GM23248 (cell line): ENCODE measurements at regions not wholly inside any gene's neighbourhood (a gene's known extent, or its start where the extent isn't known, plus 50 kb on each side); places are given as distances from the start of the nearest gene placed in this dataset.

ENCODE experiments used
- DNase-seq: peaks from one replicate; pipeline ENCODE4 v3.0.0-alpha.2; 2015
- H2AFZ ChIP-seq: fragments of 200-600 bp; sonication (generic); 2 replicates; pipeline ENCODE4 v1.6.1; 2016; ENCODE audit warnings: antibody characterized with exemption
- H3F3A ChIP-seq: fragments of 200-600 bp; sonication (generic); 2 replicates; pipeline ENCODE4 v1.6.1; 2016; ENCODE audit warnings: mild to moderate bottlenecking, antibody characterized with exemption, mixed run types; ENCODE audit not compliant: insufficient read depth
- H3K27ac ChIP-seq: fragments of 200-600 bp; sonication (generic); 2 replicates; pipeline ENCODE4 v1.5.1; 2016; ENCODE audit warnings: mild to moderate bottlenecking
- H3K27me3 ChIP-seq: fragments of 200-600 bp; sonication (generic); replicated peaks from 2 replicates; pipeline ENCODE4 v1.6.1; 2016; ENCODE audit warnings: mild to moderate bottlenecking; ENCODE audit not compliant: insufficient read depth
- H3K36me3 ChIP-seq: fragments of 200-600 bp; sonication (generic); 2 replicates; pipeline ENCODE4 v1.6.1; 2016; ENCODE audit warnings: low read depth, mild to moderate bottlenecking
- H3K4me1 ChIP-seq: fragments of 200-600 bp; sonication (generic); 2 replicates; pipeline ENCODE4 v1.6.1; 2016; ENCODE audit warnings: mild to moderate bottlenecking; ENCODE audit not compliant: insufficient read depth
- H3K4me2 ChIP-seq: fragments of 200-600 bp; sonication (generic); one replicate; pipeline ENCODE4 v1.6.1; 2016; ENCODE audit warnings: mild to moderate bottlenecking; ENCODE audit not compliant: unreplicated experiment
- H3K4me3 ChIP-seq: fragments of 200-600 bp; sonication (generic); 2 replicates; pipeline ENCODE4 v1.5.1; 2016; ENCODE audit warnings: mild to moderate bottlenecking
- H3K79me2 ChIP-seq: fragments of 200-600 bp; sonication (generic); 2 replicates; pipeline ENCODE4 v1.6.1; 2016; ENCODE audit warnings: mild to moderate bottlenecking; ENCODE audit not compliant: insufficient read depth
- H3K9ac ChIP-seq: fragments of 200-600 bp; sonication (generic); 2 replicates; pipeline ENCODE4 v1.6.1; 2016; ENCODE audit warnings: mild to moderate bottlenecking
- H3K9me2 ChIP-seq: fragments of 200-600 bp; sonication (generic); 2 replicates; pipeline ENCODE4 v1.6.1; 2016; ENCODE audit warnings: mixed run types, mild to moderate bottlenecking, moderate library complexity; ENCODE audit not compliant: insufficient read depth
- H3K9me3 ChIP-seq: fragments of 200-600 bp; sonication (generic); one replicate; pipeline ENCODE4 v1.6.1; 2017; ENCODE audit warnings: low read depth
- H4K20me1 ChIP-seq: fragments of 200-600 bp; sonication (generic); 2 replicates; pipeline ENCODE4 v1.6.0; 2016; ENCODE audit not compliant: insufficient read depth
- EZH2 ChIP-seq: fragments of 200-600 bp; sonication (generic); IDR thresholded peaks from 2 replicates; pipeline ENCODE4 v1.6.1; 2018; ENCODE audit warnings: antibody characterized with exemption, mild to moderate bottlenecking; ENCODE audit not compliant: insufficient read depth, poor library complexity, severe bottlenecking
- EZH2phosphoT487 ChIP-seq: fragments of 200-600 bp; sonication (generic); IDR thresholded peaks from 2 replicates; pipeline ENCODE4 v1.6.1; 2018; ENCODE audit warnings: antibody characterized with exemption, moderate library complexity, mild to moderate bottlenecking, low read depth; ENCODE audit not compliant: insufficient read depth
- WGBS, 2 experiments: methylation state at CpG; one replicate each; pipeline ENCODE4 v1.1.6; 2015 to 2017; ENCODE audit warnings: low lambda C conversion rate in 2 of 2, low coverage in 1 of 2; ENCODE audit errors: missing lambda C conversion rate in 2 of 2; 5-methylcytosine and 5-hydroxymethylcytosine counted together
- in situ Hi-C: fragments of 300-500 bp; cut with MboI; formaldehyde crosslinking; loops from 2 replicates; pipeline ENCODE4 v1.15.0; 2020

GRCh38 chr3:110400315-110400714, 671.3 kb upstream of the NECTIN3 start:
- in situ Hi-C loops = no loop called here
- DNase-seq = no peak
- TF ChIP-seq EZH2phosphoT487 (no peak), EZH2 (no peak)
- Histone ChIP-seq H3K9ac (no peak overlapping the region), H3K36me3 (no peaks in the 10 kb centered on the region), H3K27me3 (no peaks in the 10 kb centered on the region), H3K4me1 (no peaks in the 10 kb centered on the region), H3K79me2 (no peaks in the 10 kb centered on the region), H3K9me2 (no peaks in the 10 kb centered on the region), H2AFZ (no peak overlapping the region), H3K27ac (no peak overlapping the region), H3K4me3 (no peak overlapping the region), H4K20me1 (no peaks in the 10 kb centered on the region), H3K4me2 (no peak overlapping the region), H3K9me3 (no peaks in the 10 kb centered on the region), H3F3A (no peaks in the 10 kb centered on the region)
- 61 to 62% methylated on average over 2 of the region's 2 CpGs for WGBS, 2 experiments

GRCh38 chr3:110405830-110406585, 665.6 kb upstream of the NECTIN3 start:
- H3K4me1 ChIP-seq = no peaks in the 10 kb centered on the region
- 23 to 31% methylated on average over 1 of the region's 1 CpG for WGBS, 2 experiments

GRCh38 chr3:110413266-110413665, 658.4 kb upstream of the NECTIN3 start:
- Histone ChIP-seq H4K20me1 (no peaks in the 10 kb centered on the region), H3K4me2 (no peak overlapping the region), H3K9me2 (0 out of 2 replicates have a peak, but pooled peaks cover 3% of the 10 kb centered on the region), H3K9ac (no peak overlapping the region), H2AFZ (peak overlapping the region; percentile 34; the same call in 1 of the 2 replicates), H3K4me1 (peaks cover 33% of the 10 kb centered on the region), H3K9me3 (no peaks in the 10 kb centered on the region), H3K4me3 (no peak overlapping the region), H3K27ac (peak overlapping the region; percentile 76), H3K79me2 (no peaks in the 10 kb centered on the region), H3F3A (peaks cover 30% of the 10 kb centered on the region), H3K27me3 (no peaks in the 10 kb centered on the region), H3K36me3 (no peaks in the 10 kb centered on the region)
- WGBS, 2 experiments = 81 to 92% methylated on average over 3 of the region's 3 CpGs
- TF ChIP-seq EZH2 (no peak), EZH2phosphoT487 (no peak)
- no peak for DNase-seq
- in situ Hi-C loops = no loop called here

More at GRCh38 chr3:110405830-110406585, 665.6 kb upstream of the NECTIN3 start:
- in situ Hi-C loops = no loop called here
- Histone ChIP-seq H3K27me3 (no peaks in the 10 kb centered on the region), H4K20me1 (no peaks in the 10 kb centered on the region), H3K4me2 (no peak overlapping the region), H3K27ac (no peak overlapping the region), H3K36me3 (no peaks in the 10 kb centered on the region), H3K9me2 (no peaks in the 10 kb centered on the region), H3K79me2 (no peaks in the 10 kb centered on the region), H3K4me3 (no peak overlapping the region), H2AFZ (no peak overlapping the region), H3K9me3 (no peaks in the 10 kb centered on the region), H3F3A (no peaks in the 10 kb centered on the region), H3K9ac (no peak overlapping the region)
- no peak for DNase-seq
- TF ChIP-seq EZH2phosphoT487 = no peak
- no peak for TF ChIP-seq EZH2

- peaks cover 33% of the 10 kb centered on the region for H3F3A ChIP-seq
- no peak for TF ChIP-seq EZH2
- H3K4me1 ChIP-seq = peaks cover 37% of the 10 kb centered on the region
- peak overlapping the region; percentile 66 for H3K4me2 ChIP-seq
- 0 out of 2 replicates have a peak, but pooled peaks cover 3% of the 10 kb centered on the region for H3K9me2 ChIP-seq
- H3K79me2 ChIP-seq = no peaks in the 10 kb centered on the region
- H3K4me3 ChIP-seq = peak overlapping the region; percentile 26
- H3K9ac ChIP-seq = peak overlapping the region; percentile 10; the same call in 1 of the 2 replicates
- peak overlapping the region; percentile 76 for H3K27ac ChIP-seq
- in situ Hi-C loops = no loop called here
- H3K27me3 ChIP-seq = no peaks in the 10 kb centered on the region
- no peaks in the 10 kb centered on the region for H3K36me3 ChIP-seq
- peak; percentile 82 for DNase-seq
- peak overlapping the region; percentile 40 for H2AFZ ChIP-seq
- H4K20me1 ChIP-seq = no peaks in the 10 kb centered on the region
- 46% methylated on average over 4 of the region's 4 CpGs for WGBS, 2 experiments
- H3K9me3 ChIP-seq = no peaks in the 10 kb centered on the region
These were observed 657.5 kb upstream of the NECTIN3 start for GRCh38 chr3:110413807-110414748.
